Activated T-cell treated with anti-CD3 and anti-CD28 coated beads, Interleukin-2, amount 50 U/mL, for 24 hours (primary cell): ENCODE measurements at regions not wholly inside any gene's neighbourhood (a gene's known extent, or its start where the extent isn't known, plus 50 kb on each side); places are given as distances from the start of the nearest gene placed in this dataset.

Source experiments
- DNase-seq: peaks from one replicate; pipeline ENCODE4 v3.0.0-alpha.2; 2020
- H3K27ac Mint-ChIP-seq: 2 replicates; pipeline ENCODE4 v1.8.0; 2020; ENCODE audit warnings: mild to moderate bottlenecking, mixed read lengths
- H3K27me3 Mint-ChIP-seq: 2 replicates; pipeline ENCODE4 v1.8.0; 2020; ENCODE audit warnings: mixed read lengths
- H3K36me3 Mint-ChIP-seq: 2 replicates; pipeline ENCODE4 v1.8.0; 2020; ENCODE audit warnings: low read depth, mixed read lengths
- H3K4me1 Mint-ChIP-seq: 2 replicates; pipeline ENCODE4 v1.8.0; 2020; ENCODE audit warnings: low read depth, mixed read lengths
- H3K4me3 Mint-ChIP-seq: 2 replicates; pipeline ENCODE4 v1.8.0; 2020; ENCODE audit warnings: mild to moderate bottlenecking, moderate library complexity, mixed read lengths
- H3K9me3 Mint-ChIP-seq: 2 replicates; pipeline ENCODE4 v1.8.0; 2020; ENCODE audit warnings: mixed read lengths

- Mint-ChIP-seq H3K4me1 (no peaks in the 10 kb centered on the region), H3K36me3 (no peaks in the 10 kb centered on the region), H3K27ac (no peak overlapping the region), H3K4me3 (no peak overlapping the region), H3K27me3 (peaks cover 3% of the 10 kb centered on the region), H3K9me3 (no peaks in the 10 kb centered on the region)
- no peak for DNase-seq
Observed at GRCh38 chr19:28430214-28430613, 782.7 kb downstream of the UQCRFS1 start.

- peaks cover 3% of the 10 kb centered on the region for H3K27me3 Mint-ChIP-seq
- H3K36me3 Mint-ChIP-seq = no peaks in the 10 kb centered on the region
- no peak overlapping the region for H3K4me3 Mint-ChIP-seq
- H3K9me3 Mint-ChIP-seq = no peaks in the 10 kb centered on the region
- H3K4me1 Mint-ChIP-seq = no peaks in the 10 kb centered on the region
- no peak for DNase-seq
- H3K27ac Mint-ChIP-seq = no peak overlapping the region
Observed at GRCh38 chr19:28429356-28429755, 783.6 kb downstream of the UQCRFS1 start.

- no peak for DNase-seq
- Mint-ChIP-seq H3K9me3 (no peaks in the 10 kb centered on the region), H3K36me3 (no peaks in the 10 kb centered on the region), H3K4me3 (no peak overlapping the region), H3K27ac (no peak overlapping the region), H3K27me3 (peaks cover 3% of the 10 kb centered on the region), H3K4me1 (no peaks in the 10 kb centered on the region)
Observed at GRCh38 chr19:28428663-28429348, 784.1 kb downstream of the UQCRFS1 start.

GRCh38 chr19:28427376-28428083 lies 785.4 kb downstream of the UQCRFS1 start:
- no peaks in the 10 kb centered on the region for H3K36me3 Mint-ChIP-seq
- no peak for DNase-seq
- H3K4me3 Mint-ChIP-seq = no peak overlapping the region
- H3K4me1 Mint-ChIP-seq = no peaks in the 10 kb centered on the region
- no peaks in the 10 kb centered on the region for H3K9me3 Mint-ChIP-seq
- peaks cover 3% of the 10 kb centered on the region for H3K27me3 Mint-ChIP-seq
- no peak overlapping the region for H3K27ac Mint-ChIP-seq

- DNase-seq = no peak
- Mint-ChIP-seq H3K9me3 (no peaks in the 10 kb centered on the region), H3K36me3 (no peaks in the 10 kb centered on the region), H3K4me1 (no peaks in the 10 kb centered on the region), H3K27me3 (peaks cover 3% of the 10 kb centered on the region), H3K4me3 (no peak overlapping the region), H3K27ac (no peak overlapping the region)
Observed at GRCh38 chr19:28426730-28427225, 786.2 kb downstream of the UQCRFS1 start.

GRCh38 chr19:28426110-28426729 lies 786.7 kb downstream of the UQCRFS1 start:
- Mint-ChIP-seq H3K9me3 (no peaks in the 10 kb centered on the region), H3K27ac (no peak overlapping the region), H3K4me3 (no peak overlapping the region), H3K4me1 (no peaks in the 10 kb centered on the region), H3K27me3 (peaks cover 3% of the 10 kb centered on the region), H3K36me3 (no peaks in the 10 kb centered on the region)
- DNase-seq = no peak

GRCh38 chr19:28425046-28425931 lies 787.7 kb downstream of the UQCRFS1 start:
- no peak for DNase-seq
- no peak overlapping the region for H3K4me3 Mint-ChIP-seq
- H3K4me1 Mint-ChIP-seq = no peaks in the 10 kb centered on the region
- H3K27me3 Mint-ChIP-seq = peaks cover 3% of the 10 kb centered on the region
- H3K36me3 Mint-ChIP-seq = no peaks in the 10 kb centered on the region
- no peaks in the 10 kb centered on the region for H3K9me3 Mint-ChIP-seq
- H3K27ac Mint-ChIP-seq = no peak overlapping the region

- no peak for DNase-seq
- no peaks in the 10 kb centered on the region for H3K36me3 Mint-ChIP-seq
- no peaks in the 10 kb centered on the region for H3K9me3 Mint-ChIP-seq
- no peaks in the 10 kb centered on the region for H3K4me1 Mint-ChIP-seq
- no peak overlapping the region for H3K27ac Mint-ChIP-seq
- H3K27me3 Mint-ChIP-seq = peaks cover 3% of the 10 kb centered on the region
- no peak overlapping the region for H3K4me3 Mint-ChIP-seq
Observed at GRCh38 chr19:28424662-28425045, 788.3 kb downstream of the UQCRFS1 start.

- no peaks in the 10 kb centered on the region for H3K9me3 Mint-ChIP-seq
- no peak overlapping the region for H3K4me3 Mint-ChIP-seq
- no peaks in the 10 kb centered on the region for H3K36me3 Mint-ChIP-seq
- H3K27me3 Mint-ChIP-seq = peaks cover 3% of the 10 kb centered on the region
- no peak overlapping the region for H3K27ac Mint-ChIP-seq
- no peak for DNase-seq
- no peaks in the 10 kb centered on the region for H3K4me1 Mint-ChIP-seq
Observed at GRCh38 chr19:28424077-28424476, 788.9 kb downstream of the UQCRFS1 start.

GRCh38 chr19:28422791-28423650 lies 789.9 kb downstream of the UQCRFS1 start:
- no peaks in the 10 kb centered on the region for H3K4me1 Mint-ChIP-seq

GRCh38 chr19:28422046-28422445 lies 790.9 kb downstream of the UQCRFS1 start:
- H3K4me3 Mint-ChIP-seq = no peak overlapping the region
- no peaks in the 10 kb centered on the region for H3K9me3 Mint-ChIP-seq
- peaks cover 3% of the 10 kb centered on the region for H3K27me3 Mint-ChIP-seq
- DNase-seq = no peak
- H3K4me1 Mint-ChIP-seq = no peaks in the 10 kb centered on the region
- H3K36me3 Mint-ChIP-seq = no peaks in the 10 kb centered on the region
- H3K27ac Mint-ChIP-seq = no peak overlapping the region

More at GRCh38 chr19:28422791-28423650, 789.9 kb downstream of the UQCRFS1 start:
- DNase-seq = no peak
- no peak overlapping the region for H3K27ac Mint-ChIP-seq
- no peak overlapping the region for H3K4me3 Mint-ChIP-seq
- peaks cover 3% of the 10 kb centered on the region for H3K27me3 Mint-ChIP-seq
- H3K9me3 Mint-ChIP-seq = no peaks in the 10 kb centered on the region
- no peaks in the 10 kb centered on the region for H3K36me3 Mint-ChIP-seq

GRCh38 chr19:28420811-28421550 lies 792.0 kb downstream of the UQCRFS1 start:
- no peak for DNase-seq
- no peaks in the 10 kb centered on the region for H3K9me3 Mint-ChIP-seq
- no peak overlapping the region for H3K27ac Mint-ChIP-seq
- peaks cover under 1% of the 10 kb centered on the region for H3K27me3 Mint-ChIP-seq
- no peaks in the 10 kb centered on the region for H3K36me3 Mint-ChIP-seq
- H3K4me3 Mint-ChIP-seq = no peak overlapping the region
- H3K4me1 Mint-ChIP-seq = no peaks in the 10 kb centered on the region

- H3K27ac Mint-ChIP-seq = no peak overlapping the region
- no peak for DNase-seq
- H3K27me3 Mint-ChIP-seq = no peaks in the 10 kb centered on the region
- H3K9me3 Mint-ChIP-seq = no peaks in the 10 kb centered on the region
- no peaks in the 10 kb centered on the region for H3K36me3 Mint-ChIP-seq
- no peaks in the 10 kb centered on the region for H3K4me1 Mint-ChIP-seq
- H3K4me3 Mint-ChIP-seq = no peak overlapping the region
Observed at GRCh38 chr19:28419312-28419711, 793.6 kb downstream of the UQCRFS1 start.
